ENCODE measurements at regions not wholly inside any gene's neighbourhood (a gene's known extent, or its start where the extent isn't known, plus 50 kb on each side); places are given as distances from the start of the nearest gene placed in this dataset.

- no peak for TF ChIP-seq FOXP2 (optimal IDR thresholded peaks at IDR 0.05; ENCODE audit: borderline replicate concordance, extremely low read depth, extremely low read length, insufficient read depth)
- no peak for TF ChIP-seq SIN3A (IDR thresholded peaks at IDR 0.05; ENCODE audit: borderline replicate concordance, insufficient read depth, low read length)
- TF ChIP-seq TAF1 (IDR thresholded peaks at IDR 0.05; ENCODE audit: borderline replicate concordance, insufficient read depth, low read length): no peak
- TF ChIP-seq, protein P1, sequence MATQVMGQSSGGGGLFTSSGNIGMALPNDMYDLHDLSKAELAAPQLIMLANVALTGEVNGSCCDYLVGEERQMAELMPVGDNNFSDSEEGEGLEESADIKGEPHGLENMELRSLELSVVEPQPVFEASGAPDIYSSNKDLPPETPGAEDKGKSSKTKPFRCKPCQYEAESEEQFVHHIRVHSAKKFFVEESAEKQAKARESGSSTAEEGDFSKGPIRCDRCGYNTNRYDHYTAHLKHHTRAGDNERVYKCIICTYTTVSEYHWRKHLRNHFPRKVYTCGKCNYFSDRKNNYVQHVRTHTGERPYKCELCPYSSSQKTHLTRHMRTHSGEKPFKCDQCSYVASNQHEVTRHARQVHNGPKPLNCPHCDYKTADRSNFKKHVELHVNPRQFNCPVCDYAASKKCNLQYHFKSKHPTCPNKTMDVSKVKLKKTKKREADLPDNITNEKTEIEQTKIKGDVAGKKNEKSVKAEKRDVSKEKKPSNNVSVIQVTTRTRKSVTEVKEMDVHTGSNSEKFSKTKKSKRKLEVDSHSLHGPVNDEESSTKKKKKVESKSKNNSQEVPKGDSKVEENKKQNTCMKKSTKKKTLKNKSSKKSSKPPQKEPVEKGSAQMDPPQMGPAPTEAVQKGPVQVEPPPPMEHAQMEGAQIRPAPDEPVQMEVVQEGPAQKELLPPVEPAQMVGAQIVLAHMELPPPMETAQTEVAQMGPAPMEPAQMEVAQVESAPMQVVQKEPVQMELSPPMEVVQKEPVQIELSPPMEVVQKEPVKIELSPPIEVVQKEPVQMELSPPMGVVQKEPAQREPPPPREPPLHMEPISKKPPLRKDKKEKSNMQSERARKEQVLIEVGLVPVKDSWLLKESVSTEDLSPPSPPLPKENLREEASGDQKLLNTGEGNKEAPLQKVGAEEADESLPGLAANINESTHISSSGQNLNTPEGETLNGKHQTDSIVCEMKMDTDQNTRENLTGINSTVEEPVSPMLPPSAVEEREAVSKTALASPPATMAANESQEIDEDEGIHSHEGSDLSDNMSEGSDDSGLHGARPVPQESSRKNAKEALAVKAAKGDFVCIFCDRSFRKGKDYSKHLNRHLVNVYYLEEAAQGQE (IDR thresholded peaks at IDR 0.05; ENCODE audit: insufficient read depth in 1 of 2, low read depth in 2 of 2, low read length in 2 of 2): no peak
- TF ChIP-seq POLR2AphosphoS5 (IDR thresholded peaks at IDR 0.05; ENCODE audit: low read depth, low read length): no peak
These were observed 73.4 kb upstream of the PMEPA1 start for GRCh38 chr20:57783196-57783595.

- no peak for TF ChIP-seq FOXP2 (optimal IDR thresholded peaks at IDR 0.05; ENCODE audit: borderline replicate concordance, extremely low read depth, extremely low read length, insufficient read depth)
- no peak for TF ChIP-seq SIN3A (IDR thresholded peaks at IDR 0.05; ENCODE audit: borderline replicate concordance, insufficient read depth, low read length)
- TF ChIP-seq TAF1 (IDR thresholded peaks at IDR 0.05; ENCODE audit: borderline replicate concordance, insufficient read depth, low read length): no peak
- TF ChIP-seq POLR2AphosphoS5 (IDR thresholded peaks at IDR 0.05; ENCODE audit: low read depth, low read length): no peak
These were observed 72.8 kb upstream of the PMEPA1 start for GRCh38 chr20:57782631-57783041.

GRCh38 chr20:57781901-57782300 lies 72.1 kb upstream of the PMEPA1 start:
- no peak for TF ChIP-seq TAF1 (IDR thresholded peaks at IDR 0.05; ENCODE audit: borderline replicate concordance, insufficient read depth, low read length)
- no peak for TF ChIP-seq SIN3A (IDR thresholded peaks at IDR 0.05; ENCODE audit: borderline replicate concordance, insufficient read depth, low read length)
- TF ChIP-seq FOXP2 (optimal IDR thresholded peaks at IDR 0.05; ENCODE audit: borderline replicate concordance, extremely low read depth, extremely low read length, insufficient read depth): no peak
- TF ChIP-seq, protein P1 (IDR thresholded peaks at IDR 0.05; ENCODE audit: insufficient read depth in 1 of 2, low read depth in 2 of 2, low read length in 2 of 2): no peak
- TF ChIP-seq POLR2AphosphoS5 (IDR thresholded peaks at IDR 0.05; ENCODE audit: low read depth, low read length): no peak

GRCh38 chr20:57780906-57781305 lies 71.1 kb upstream of the PMEPA1 start:
- TF ChIP-seq TAF1 (IDR thresholded peaks at IDR 0.05; ENCODE audit: borderline replicate concordance, insufficient read depth, low read length): no peak
- TF ChIP-seq POLR2AphosphoS5 (IDR thresholded peaks at IDR 0.05; ENCODE audit: low read depth, low read length): no peak
- TF ChIP-seq, protein P1 (IDR thresholded peaks at IDR 0.05; ENCODE audit: insufficient read depth in 1 of 2, low read depth in 2 of 2, low read length in 2 of 2): no peak
- no peak for TF ChIP-seq SIN3A (IDR thresholded peaks at IDR 0.05; ENCODE audit: borderline replicate concordance, insufficient read depth, low read length)
- no peak for TF ChIP-seq FOXP2 (optimal IDR thresholded peaks at IDR 0.05; ENCODE audit: borderline replicate concordance, extremely low read depth, extremely low read length, insufficient read depth)

GRCh38 chr20:57780398-57780797 lies 70.6 kb upstream of the PMEPA1 start:
- TF ChIP-seq SIN3A (IDR thresholded peaks at IDR 0.05; ENCODE audit: borderline replicate concordance, insufficient read depth, low read length): no peak
- TF ChIP-seq, protein P1 (IDR thresholded peaks at IDR 0.05; ENCODE audit: insufficient read depth in 1 of 2, low read depth in 2 of 2, low read length in 2 of 2): no peak
- no peak for TF ChIP-seq FOXP2 (optimal IDR thresholded peaks at IDR 0.05; ENCODE audit: borderline replicate concordance, extremely low read depth, extremely low read length, insufficient read depth)
- no peak for TF ChIP-seq POLR2AphosphoS5 (IDR thresholded peaks at IDR 0.05; ENCODE audit: low read depth, low read length)
- no peak for TF ChIP-seq TAF1 (IDR thresholded peaks at IDR 0.05; ENCODE audit: borderline replicate concordance, insufficient read depth, low read length)
